NCI-H82 treated with DMSO at 0.1 percent for 48 hours (cell line): ENCODE measurements at regions not wholly inside any gene's neighbourhood (a gene's known extent, or its start where the extent isn't known, plus 50 kb on each side); places are given as distances from the start of the nearest gene placed in this dataset.

ENCODE experiments used
- DNase-seq: peaks from one replicate; lab custom pipeline; 2025; ENCODE audit not compliant: unreplicated experiment; lab: John Stamatoyannopoulos, UW

DNA sequence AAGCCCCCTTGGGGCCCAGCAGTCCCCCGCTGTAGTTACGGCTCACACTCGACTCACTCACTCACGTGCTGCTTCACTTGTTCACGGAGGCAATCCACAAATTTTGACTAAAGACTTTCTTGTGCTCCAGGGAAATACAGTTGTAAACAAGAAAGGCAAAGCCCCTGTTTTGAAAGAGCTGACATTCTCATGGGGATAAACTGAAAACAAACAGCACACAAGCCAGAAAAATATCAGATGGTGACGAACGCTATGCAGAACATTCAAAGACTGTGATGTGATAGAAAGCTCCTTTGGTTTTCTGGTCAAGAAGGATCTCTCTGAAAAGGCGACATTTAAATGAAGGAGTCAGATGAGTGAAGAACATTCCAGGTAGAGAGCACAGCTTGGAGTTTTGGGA, 385.3 kb upstream of the SMIM21 start:
- DNase-seq, result no peak

DNA sequence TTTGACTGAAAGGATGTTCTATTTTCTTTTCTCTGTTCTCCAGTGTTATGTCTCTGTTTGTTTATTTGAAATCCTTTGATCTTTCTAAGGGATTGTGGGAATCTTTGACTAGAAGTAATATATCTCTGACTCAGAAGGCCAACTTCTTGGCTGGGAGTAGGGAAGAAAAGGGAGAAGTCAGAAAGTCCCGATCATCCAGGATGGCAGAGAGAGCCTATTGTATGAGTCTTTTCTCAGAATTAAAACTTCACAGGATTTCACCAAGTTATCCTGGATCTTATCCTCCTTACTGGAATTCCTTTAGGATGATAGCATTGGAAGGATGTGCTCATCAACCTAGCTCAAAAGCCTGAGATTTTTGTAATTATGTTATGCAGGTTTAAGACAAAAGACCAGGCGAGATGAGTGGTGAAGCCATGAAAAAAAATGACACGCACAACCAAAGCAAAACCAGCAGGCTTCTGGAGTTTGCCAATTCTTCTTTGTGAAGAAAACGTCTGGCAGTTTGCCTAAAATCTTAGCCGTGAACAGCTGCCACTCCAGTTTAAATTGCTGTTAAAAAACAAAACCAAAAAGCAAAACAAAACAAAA, 383.6 kb upstream of the SMIM21 start:
- DNase-seq, result no peak

DNA sequence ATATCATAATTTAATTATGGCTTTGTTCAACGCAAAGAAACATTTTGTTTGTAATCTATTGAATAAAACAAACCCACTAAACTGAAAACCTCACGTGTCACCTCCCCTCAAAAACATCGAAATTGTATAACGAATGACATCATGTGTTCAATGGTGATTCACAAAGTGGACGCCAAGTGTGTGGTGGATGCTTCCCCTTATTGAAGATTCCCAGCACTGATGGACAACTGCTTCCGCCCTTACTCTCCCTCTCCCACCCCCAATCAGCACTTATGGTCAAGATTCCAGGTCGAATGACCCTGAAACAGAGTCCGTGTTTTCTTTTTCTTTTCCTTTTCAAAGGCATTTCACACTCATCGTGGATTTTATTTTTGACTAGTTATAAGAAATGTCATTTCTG, 383.0 kb upstream of the SMIM21 start:
- DNase-seq, result no peak

DNA sequence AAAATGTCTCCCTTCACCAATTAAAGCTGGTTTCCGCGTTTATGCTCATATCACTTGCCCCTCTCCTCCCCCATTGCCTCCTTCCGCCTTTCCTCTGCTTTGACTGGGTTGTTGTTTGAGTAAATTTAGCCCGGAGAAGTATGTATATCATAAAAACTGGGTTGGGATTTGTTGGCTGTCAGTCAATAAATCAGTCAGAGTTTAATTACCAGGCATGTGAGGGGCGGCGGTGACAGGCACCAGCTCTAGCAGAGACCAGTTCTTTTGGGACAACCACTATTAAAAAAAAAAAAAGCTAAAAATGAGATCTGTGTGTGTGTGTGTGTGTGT, 382.4 kb upstream of the SMIM21 start:
- DNase-seq, result no peak

DNA sequence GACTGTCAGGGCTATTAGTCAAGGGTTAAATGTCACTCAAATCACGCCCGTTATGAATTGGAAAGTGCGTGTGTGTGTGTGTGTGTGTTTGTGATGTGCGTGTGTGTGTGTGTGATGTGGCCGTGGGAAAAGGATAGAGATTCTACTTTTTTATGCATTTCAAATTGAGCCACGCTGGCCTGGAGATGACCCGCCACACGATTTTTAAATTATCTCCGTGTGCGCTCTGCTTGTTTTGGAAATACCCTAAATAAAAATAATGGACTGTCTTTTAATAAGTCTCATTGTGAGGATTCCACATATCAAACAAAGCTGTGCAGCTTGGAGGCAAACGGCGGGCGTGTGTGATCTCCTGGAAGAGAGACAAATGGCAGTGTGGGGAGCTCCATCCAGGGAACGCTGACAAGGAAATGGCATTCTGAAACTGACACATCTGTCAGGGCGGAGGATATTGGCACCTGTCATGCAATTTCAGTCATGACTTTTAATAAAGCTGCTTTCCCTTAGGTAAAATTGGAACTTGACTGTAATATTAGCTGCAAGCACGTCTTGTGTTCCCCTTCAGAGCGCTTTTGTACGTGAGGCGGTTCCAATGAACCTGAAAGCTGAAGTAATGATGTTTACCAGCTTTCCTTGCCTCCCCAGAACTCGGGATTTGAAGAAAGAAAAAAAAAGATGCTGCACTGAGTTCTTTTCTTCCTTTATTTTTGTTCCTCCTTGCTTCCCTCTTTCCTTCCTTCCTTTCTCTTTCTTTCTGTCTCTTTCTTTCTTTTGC, 381.8 kb upstream of the SMIM21 start:
- DNase-seq, result no peak

DNA sequence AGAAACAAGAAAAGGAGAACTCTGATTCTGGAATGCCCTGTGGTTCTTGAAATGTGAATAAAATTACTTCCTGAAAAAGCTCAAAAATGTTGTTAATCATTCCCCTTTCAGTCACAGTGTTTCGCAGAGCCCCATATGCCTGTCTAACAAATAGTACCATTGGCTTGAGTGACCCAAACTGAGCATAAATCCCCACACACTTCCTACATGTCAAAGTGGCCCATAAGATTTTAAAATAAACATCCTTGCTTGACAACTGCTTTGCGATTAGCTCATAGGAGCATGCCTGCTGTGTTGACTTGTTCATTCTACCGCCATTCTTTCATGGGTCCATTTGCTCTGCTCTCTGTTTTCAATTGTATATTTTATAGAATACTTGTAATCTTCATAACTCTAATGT, 377.8 kb upstream of the SMIM21 start:
- no peak for DNase-seq

DNA sequence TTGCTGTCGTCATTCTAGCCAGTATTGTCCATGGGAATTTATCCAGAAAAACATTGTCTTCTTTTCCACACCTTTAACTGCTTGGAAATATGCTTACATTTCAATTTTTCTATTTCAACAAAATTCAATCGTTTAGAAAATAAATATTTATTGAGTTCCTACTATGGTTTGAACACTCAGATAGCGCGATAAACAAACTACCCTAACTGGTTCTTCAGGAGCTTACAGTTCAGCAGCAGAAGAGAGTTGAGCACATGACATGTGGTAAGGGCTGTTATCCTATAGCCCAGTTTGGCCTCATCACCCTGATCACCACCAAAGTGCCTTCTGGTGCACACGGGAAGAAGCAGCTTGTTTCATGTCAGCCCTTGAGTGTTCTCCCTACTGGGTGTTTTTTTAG, 375.2 kb upstream of the SMIM21 start:
- DNase-seq, result no peak

DNA sequence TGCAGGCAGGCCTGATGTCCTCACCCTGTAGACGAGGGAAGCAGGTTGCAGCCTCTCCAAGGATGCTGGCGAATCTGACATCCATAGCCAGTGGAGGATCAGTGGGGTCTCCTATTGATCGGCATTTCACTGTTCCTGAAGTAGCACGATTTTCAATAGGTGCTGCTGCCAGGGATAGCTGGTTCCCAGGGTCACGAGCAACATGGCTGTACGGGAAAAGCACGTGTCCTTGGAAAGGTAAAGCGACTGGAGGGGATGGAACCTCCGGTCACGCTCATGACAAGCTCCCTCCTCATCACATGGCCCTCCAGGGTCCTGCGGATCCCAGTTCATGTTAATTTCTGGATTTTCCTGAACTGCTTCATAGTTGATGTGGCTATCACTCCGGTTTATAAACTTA, 373.7 kb upstream of the SMIM21 start:
- no peak for DNase-seq

DNA sequence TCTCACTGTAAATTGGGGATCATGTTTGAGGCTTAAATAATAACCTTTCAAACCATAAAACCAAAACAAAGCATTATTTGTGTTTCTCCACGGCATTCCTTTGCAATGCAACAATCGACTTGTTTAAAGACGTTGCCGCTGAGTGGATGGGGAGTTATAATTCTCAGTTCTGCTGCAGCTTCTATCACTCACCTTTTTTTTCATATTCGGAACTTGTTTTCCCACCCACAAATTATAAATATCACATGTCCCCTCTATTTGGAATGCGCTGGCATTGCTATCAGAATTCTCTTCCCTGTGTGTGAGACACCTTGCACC, 372.8 kb upstream of the SMIM21 start:
- no peak for DNase-seq

DNA sequence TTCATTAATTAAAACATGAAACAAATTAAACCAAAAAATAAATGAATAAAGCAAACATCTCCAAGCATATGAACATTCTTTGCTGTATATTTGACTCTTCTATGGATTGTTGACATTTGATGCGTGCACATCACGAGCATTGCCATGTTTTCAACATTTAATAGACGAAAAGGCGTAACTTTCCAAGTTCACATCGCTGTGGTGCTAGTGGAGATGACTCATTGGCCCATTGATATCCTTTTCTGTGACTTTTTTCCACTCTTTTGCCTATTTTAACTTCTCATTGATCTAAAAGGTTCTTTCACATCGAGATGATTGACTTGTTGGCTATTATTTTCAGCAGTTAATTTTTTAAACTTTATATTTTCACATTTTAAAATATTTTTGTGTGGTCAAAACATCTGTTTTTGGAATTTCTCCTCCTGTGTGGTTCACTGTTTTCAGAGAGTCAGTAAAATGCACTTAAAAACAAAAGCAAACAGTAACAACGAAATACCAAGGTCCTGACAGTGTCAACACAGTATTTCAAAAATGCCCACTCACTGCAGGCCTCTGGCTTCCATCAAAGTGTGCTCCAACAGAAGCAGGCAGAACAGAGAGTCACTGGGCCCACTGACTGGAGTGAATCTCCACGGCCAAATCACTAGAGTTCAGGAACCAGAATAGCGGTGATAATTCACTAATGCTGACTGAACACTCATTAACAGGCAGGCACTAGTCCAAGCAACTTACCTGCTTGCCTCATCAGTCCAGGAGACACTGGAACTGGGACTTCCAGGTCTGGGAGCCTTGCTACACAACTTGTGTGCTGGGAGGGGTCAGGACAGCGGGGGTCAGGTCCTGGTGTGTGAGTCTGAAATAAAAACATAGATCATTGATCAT, 372.2 kb upstream of the SMIM21 start:
- no peak for DNase-seq

DNA sequence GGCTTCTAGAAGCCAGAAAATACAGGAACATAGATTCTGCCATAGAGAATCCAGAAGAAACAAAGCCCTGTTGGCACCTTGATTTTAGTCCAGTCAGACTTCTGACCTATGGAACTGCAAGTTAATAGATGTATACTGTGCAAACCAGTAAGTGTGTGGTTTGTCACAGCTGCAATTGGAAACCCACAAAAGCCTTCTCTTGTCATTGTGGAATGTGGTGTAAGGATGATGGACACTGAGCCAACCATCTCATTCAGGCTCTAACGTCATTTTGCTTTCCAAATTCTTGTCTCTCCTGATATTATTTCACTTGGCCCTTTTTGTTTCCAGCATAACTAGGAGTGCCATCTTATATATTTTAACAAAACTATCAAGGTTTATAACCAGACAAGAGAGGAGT, 369.5 kb upstream of the SMIM21 start:
- no peak for DNase-seq

DNA sequence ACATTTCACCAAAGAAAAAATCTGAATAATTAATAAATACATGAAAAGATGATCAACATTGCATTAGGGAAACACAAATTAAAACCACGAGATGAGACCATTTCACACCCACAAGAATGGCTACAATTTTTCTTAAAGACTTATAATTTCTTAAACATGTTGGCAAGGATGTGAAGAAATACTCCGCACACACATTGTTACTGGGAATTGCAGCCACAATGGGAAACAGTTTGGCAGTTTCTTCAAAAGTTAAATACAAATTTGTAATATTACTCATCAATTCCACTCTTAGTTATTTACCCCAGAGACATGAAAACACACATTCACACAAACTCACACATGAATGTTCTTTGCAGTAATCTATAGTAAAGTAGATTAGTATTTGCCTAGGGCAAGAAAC, 363.3 kb upstream of the SMIM21 start:
- DNase-seq, result no peak

DNA sequence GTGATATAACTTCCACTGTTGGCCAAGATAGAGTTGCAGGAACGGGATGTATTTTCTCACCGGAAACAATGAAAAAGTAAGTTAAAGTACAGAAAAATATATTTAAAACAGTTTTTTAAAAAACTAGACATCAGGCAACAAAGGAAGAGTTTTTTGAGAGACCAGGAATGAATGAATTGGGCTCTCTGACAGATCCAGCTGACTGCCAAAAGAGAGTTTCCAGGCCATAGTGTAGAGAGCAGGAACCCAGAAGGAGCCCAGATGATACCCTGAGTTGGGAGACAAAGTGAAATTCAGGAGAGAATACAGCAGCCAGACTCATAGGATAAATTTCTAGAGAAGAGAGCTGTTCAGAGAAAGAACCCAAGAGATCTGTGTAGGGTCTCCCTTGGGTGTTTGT, 362.6 kb upstream of the SMIM21 start:
- DNase-seq, result no peak

DNA sequence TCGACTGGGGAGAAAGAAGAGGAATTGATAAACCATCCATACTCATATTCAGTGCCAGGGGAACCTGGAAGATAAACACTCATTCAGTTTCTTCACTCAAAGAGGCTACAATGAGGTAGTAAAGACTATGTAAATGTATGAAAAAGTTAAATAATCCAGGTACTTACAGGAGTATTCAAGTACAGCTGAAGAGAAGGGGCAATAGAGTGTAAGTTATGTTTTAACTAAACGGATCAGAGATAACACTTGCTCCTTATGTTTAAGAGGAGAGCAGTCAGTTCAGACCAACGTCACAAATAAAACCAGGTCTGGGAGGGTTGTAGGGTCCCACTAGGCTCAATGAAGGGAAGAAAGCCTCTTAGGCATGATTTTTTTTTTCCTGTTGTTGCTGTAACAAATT, 358.3 kb upstream of the SMIM21 start:
- DNase-seq, result no peak

DNA sequence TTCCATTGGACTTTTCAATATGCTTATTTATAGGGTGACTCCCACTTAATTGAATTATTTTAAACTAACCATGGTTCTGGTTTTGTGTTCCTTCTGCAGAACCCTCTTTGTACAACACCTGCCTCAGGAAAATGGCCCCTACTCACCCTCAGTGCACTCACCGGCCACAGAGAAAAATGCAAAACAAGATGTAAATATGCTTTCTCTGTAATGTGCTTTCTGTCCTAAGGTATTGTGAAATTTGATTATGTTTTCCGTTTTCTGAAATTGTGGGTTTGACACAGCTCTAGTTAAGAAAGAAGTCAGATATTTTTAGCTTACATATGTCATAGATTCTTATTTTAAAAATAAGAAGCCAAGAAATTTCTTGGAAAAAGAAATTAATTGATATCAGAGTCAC, 357.7 kb upstream of the SMIM21 start:
- no peak for DNase-seq

DNA sequence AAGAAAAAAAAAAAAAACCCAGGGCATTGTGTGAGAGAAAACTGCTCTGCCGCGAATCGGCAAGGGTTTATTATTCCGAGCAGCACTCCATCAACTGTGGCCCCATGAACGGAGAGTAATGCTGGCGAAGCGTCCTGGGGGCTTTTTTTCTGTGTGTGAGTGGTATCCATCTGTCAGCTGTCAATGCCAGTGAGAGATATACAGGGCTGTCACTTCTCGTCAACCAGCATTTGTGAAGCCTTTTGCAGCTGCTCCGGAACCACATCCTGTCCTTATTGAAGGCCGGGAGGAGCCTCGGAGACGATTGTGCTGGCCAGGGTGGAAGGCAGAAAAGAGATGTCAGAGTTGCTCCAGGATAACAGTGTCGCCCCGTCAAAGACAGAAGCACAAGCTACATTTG, 356.9 kb upstream of the SMIM21 start:
- DNase-seq, result peak; percentile 62

DNA sequence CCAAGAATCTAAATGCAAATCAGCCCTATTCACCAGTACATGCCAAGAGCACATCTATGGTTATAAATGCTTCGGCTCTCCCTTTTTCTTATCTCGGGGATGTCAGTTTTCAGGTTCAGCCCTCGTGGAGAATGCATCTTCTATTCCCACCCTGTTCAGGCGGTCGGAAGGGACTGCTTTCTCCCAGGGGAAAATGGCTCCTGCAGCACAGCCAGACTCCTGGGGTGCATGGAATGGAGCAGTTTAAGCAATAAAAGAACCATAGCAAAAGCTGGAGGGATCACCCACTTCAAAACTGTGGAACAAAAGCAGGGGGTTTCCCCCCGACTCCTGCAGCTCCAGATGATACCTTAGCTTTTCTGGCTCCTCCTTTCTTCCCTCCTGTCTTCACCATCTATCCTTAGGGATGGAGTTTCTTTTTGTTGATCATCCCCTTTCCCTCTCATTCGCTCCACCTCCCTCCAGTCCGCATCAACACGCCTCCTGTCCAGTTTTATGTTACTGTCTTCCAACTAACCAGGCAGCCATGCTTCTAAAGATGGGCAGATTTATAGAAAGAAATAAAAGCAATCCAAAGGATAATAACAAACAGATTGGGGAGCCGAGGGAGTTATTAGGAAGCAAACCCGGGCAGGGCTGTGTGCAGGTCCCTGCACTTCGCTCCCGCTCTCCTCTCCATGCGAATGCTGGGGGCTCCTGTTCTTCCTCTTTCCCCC, 356.2 kb upstream of the SMIM21 start:
- DNase-seq, result no peak

DNA sequence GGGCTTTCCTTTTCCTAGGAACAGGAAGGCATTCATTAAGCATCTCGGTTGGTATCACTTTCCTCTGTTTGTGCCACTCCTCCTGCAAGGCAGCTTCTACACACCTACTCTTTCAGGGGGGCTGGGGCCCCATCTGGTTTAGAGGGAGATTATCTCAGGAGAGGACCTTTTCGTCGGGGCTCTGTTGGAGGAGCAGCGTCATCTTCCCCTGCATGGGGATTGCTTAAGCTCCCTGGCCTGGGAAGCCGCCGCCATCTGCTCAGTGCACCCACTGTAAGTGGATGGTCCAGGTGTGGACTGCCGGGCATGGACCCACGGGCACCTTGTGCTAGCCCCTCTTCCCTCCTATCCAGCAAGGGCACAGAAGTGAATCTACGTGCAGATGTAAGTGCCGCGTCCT, 355.3 kb upstream of the SMIM21 start:
- DNase-seq, result peak; percentile 41

DNA sequence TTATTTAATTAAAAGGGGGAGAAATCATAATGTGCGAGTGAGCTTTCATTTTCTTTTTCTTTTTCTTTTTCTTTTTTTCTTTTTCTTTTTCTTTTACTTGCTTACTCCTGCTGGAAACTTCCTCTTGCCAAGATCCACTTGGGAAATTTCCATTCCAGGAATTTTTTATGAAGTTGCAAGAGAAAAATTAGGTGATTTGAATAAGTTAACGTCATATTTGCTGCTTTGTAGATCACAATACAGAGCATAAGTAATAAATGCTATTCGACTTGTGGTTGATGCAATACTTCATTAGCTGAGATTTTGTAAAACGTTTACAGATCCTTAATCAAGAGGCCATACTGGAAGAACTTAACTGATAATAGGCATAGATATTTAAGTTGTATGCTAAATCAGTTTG, 354.7 kb upstream of the SMIM21 start:
- DNase-seq, result no peak

DNA sequence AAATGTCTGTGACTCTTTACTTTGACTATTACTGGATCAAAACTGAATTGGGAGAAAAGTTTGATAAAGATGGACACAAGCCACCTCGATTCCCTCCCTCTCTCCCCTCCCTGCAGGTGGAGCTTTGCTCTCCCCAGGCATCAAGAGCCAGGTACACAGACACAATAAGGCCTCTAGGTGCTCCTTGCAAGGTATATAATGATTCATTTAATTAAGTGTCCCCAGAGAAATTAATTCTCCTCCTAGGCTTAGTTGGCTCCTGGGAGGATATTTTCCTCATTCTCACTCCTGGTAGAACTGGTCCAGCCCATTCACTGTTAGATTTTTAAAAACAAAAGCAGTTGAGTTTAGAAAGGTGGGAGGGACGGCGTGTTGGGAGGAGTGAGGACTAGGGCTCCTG, 352.4 kb upstream of the SMIM21 start:
- no peak for DNase-seq

DNA sequence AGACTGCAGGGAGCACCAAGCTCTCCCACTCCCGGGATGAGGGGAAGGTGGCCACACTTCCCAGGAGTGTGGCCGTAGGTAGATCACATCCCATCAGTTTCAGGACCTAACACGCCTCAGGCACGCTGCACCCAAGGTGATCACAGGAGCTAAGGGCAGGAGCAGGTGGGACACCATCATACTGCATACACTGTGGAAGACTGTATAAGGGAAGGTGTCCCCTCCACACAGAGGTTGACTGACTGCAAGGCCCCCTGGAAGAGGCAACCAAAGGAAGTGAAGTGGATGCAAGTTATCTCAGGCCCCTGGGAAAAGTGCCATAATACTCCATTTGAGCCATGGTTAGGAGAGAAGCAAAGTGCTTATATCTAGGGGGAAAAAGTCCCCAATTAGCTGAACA, 351.9 kb upstream of the SMIM21 start:
- no peak for DNase-seq

DNA sequence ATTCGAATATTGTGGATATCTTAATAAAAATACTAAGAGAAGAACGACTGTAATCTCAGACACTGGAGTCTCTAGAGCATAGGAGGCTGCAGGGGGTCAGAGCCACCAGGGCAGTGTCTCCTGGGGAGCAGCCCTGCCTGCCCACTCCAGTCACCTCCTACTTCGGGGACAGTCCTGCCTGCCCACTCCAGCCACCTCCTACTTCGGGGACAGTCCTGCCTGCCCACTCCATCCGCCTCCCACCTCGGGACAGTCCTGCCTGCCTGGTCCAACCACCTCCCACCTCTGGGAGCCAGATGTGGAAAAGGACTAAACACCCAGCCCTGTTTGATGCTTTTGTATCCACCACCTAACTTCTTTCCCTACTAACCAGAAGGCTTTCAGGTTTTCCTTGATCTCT, 350.1 kb upstream of the SMIM21 start:
- no peak for DNase-seq
